HepG2 (cell line): ENCODE measurements at regions not wholly inside any gene's neighbourhood (a gene's known extent, or its start where the extent isn't known, plus 50 kb on each side); places are given as distances from the start of the nearest gene placed in this dataset.

ENCODE experiments used
- ATAC-seq: fragments of 200-7000 bp; cut with Tn5 transposase; 3 replicates; pipeline ENCODE4 v1.9.1; 2020; ENCODE audit warnings: mild to moderate bottlenecking, moderate library complexity
- BruUV-seq: library from RNA; stranded (reverse); fragments of 400-500 nt; replicated peaks from 2 replicates; lab custom pipeline; 2021; lab: Mats Ljungman, UMichigan
- CTCF ChIA-PET: fragments of 300-600 bp; formaldehyde crosslinking; extraction: SDS; loops from one replicate; lab custom pipeline; 2021; ENCODE audit warnings: low total read pairs, inconsistent platforms, low intra/inter-chr PET ratio; lab: Yijun Ruan, JAX
- POLR2A ChIA-PET: fragments of 350-600 bp; sonication (Branson Sonifier 250); formaldehyde crosslinking; loops from one replicate; lab custom pipeline; 2020; ENCODE audit warnings: antibody characterized with exemption, inconsistent platforms; lab: Yijun Ruan, JAX
- DNase-seq: peaks from one replicate; pipeline ENCODE4 v3.0.0-alpha.2; 2015; ENCODE audit warnings: low spot score
- FAIRE-seq: peaks from 3 replicates; lab custom pipeline; 2011; peaks lifted over from hg19 to GRCh38; lab: Jason Lieb, UNC
- H2AFZ ChIP-seq: one replicate; pipeline ENCODE4 v1.6.1; 2011; ENCODE audit warnings: low read length, inconsistent platforms
- H3K27ac ChIP-seq: fragments of 300-600 bp; 3 replicates; pipeline ENCODE4 v1.8.0; 2011; ENCODE audit warnings: mixed run types, mild to moderate bottlenecking, mixed read lengths, low read length, inconsistent platforms; ENCODE audit not compliant: insufficient read depth; ENCODE audit errors: extremely low read length
- H3K27me3 ChIP-seq, 2 experiments: fragments of 200-600 bp in 1 of 2; 2 replicates in 1 of 2; 3 replicates in 1 of 2; pipeline versions ENCODE4 v1.6.0 to v1.8.0; 2011; ENCODE audit warnings: low read length in 2 of 2, mild to moderate bottlenecking in 2 of 2, moderate library complexity in 2 of 2, inconsistent platforms in 1 of 2; ENCODE audit not compliant: insufficient read depth in 2 of 2, control insufficient read depth in 1 of 2
- H3K36me3 ChIP-seq, 2 experiments: fragments of 200-600 bp in 1 of 2; replicated peaks in 1 of 2; 2 replicates in 1 of 2; 3 replicates in 1 of 2; pipeline versions ENCODE4 v1.5.1 to v1.8.0; 2011; ENCODE audit warnings: low read length in 2 of 2, inconsistent platforms in 1 of 2; ENCODE audit not compliant: insufficient read depth in 2 of 2, control insufficient read depth in 1 of 2
- H3K4me1 ChIP-seq: 2 replicates; pipeline ENCODE4 v1.5.1; 2012; ENCODE audit warnings: low read length, inconsistent platforms; ENCODE audit not compliant: insufficient read depth
- H3K4me2 ChIP-seq: 2 replicates; pipeline ENCODE4 v1.6.0; 2011; ENCODE audit warnings: low read depth, low read length, inconsistent platforms
- H3K4me3 ChIP-seq, 3 experiments: fragments of 200-600 bp in 1 of 3; sonication (generic), shearing (Covaris generic) in 1 of 3; replicated peaks in 1 of 3; 2 replicates each; pipeline ENCODE4 v1.5.1; 2011 to 2016; ENCODE audit warnings: low read length in 3 of 3, inconsistent platforms in 2 of 3, low read depth in 2 of 3, mild to moderate bottlenecking in 2 of 3, control low read depth in 1 of 3, mixed read lengths in 1 of 3; ENCODE audit not compliant: insufficient read depth in 1 of 3
- H3K79me2 ChIP-seq: one replicate; pipeline ENCODE4 v1.6.1; 2011; ENCODE audit warnings: low read length, inconsistent platforms; ENCODE audit not compliant: insufficient read depth
- H3K9ac ChIP-seq: 2 replicates; pipeline ENCODE4 v1.6.0; 2011; ENCODE audit warnings: mild to moderate bottlenecking, low read depth, low read length, inconsistent platforms; ENCODE audit not compliant: insufficient read depth
- H3K9me3 ChIP-seq: 2 replicates; pipeline ENCODE4 v1.5.1; 2012; ENCODE audit warnings: mild to moderate bottlenecking, low read length
- H4K20me1 ChIP-seq: 2 replicates; pipeline ENCODE4 v1.6.0; 2011; ENCODE audit warnings: inconsistent platforms, mild to moderate bottlenecking, low read length, moderate library complexity; ENCODE audit not compliant: insufficient read depth
- EEA1 ChIP-seq: sonication (generic); formaldehyde crosslinking; IDR thresholded peaks from 2 replicates; pipeline ENCODE4 v1.5.1; 2020; ENCODE audit warnings: mild to moderate bottlenecking, missing genetic modification reagents, borderline replicate concordance
- FOSL1 ChIP-seq: sonication (generic); formaldehyde crosslinking; IDR thresholded peaks from 2 replicates; pipeline ENCODE4 v1.9.0; 2021; ENCODE audit warnings: missing genetic modification reagents, borderline replicate concordance
- KLF6 ChIP-seq: IDR thresholded peaks from 2 replicates; pipeline ENCODE4 v1.8.0; 2016; ENCODE audit warnings: missing biosample characterization, missing genetic modification reagents
- MAFF ChIP-seq: IDR thresholded peaks from 2 replicates; pipeline ENCODE4 v1.6.1; 2011; ENCODE audit warnings: low read depth, low read length, improper control_type of control experiment
- MAFK ChIP-seq, 2 experiments: IDR thresholded peaks in 1 of 2; conservative IDR thresholded peaks in 1 of 2; 2 replicates each; pipeline ENCODE4 v1.6.1; 2011; ENCODE audit warnings: improper control_type of control experiment in 2 of 2, low read length in 2 of 2
- SAFB2 ChIP-seq: sonication (generic); formaldehyde crosslinking; IDR thresholded peaks from 2 replicates; pipeline ENCODE4 v1.5.1; 2020; ENCODE audit warnings: missing genetic modification reagents, low read depth, mild to moderate bottlenecking, borderline replicate concordance
- YY1 ChIP-seq: IDR thresholded peaks from 2 replicates; pipeline ENCODE4 v1.6.1; 2011; ENCODE audit warnings: low read length, low read depth, moderate library complexity, mild to moderate bottlenecking; ENCODE audit not compliant: insufficient read depth, insufficient replicate concordance
- ZEB1 ChIP-seq: IDR thresholded peaks from 2 replicates; pipeline ENCODE4 v1.6.1; 2012; ENCODE audit warnings: mild to moderate bottlenecking, low read depth, inconsistent platforms; ENCODE audit not compliant: insufficient replicate concordance
- WGBS: methylation state at CpG from one replicate; pipeline ENCODE4 v1.1.6; 2017; ENCODE audit warnings: low lambda C conversion rate; 5-methylcytosine and 5-hydroxymethylcytosine counted together
- in situ Hi-C: cut with HindIII; loops from 2 replicates; pipeline ENCODE4 v1.10.0; 2017; ENCODE audit warnings: low pct_unique_long_range_greater_than_20kb; ENCODE audit not compliant: extremely low pct_ligation_motif_present
- intact Hi-C: fragments of 100-400 bp; cut with micrococcal nuclease; formaldehyde crosslinking; loops from one replicate; pipeline ENCODE4 v1.10.0; 2022; ENCODE audit not compliant: unreplicated experiment
- TF ChIP-seq, protein P1 (sequence below): sonication (generic); formaldehyde crosslinking; IDR thresholded peaks from 2 replicates; pipeline ENCODE4 v1.5.0; 2020; ENCODE audit warnings: mild to moderate bottlenecking, missing genetic modification reagents

DNA sequence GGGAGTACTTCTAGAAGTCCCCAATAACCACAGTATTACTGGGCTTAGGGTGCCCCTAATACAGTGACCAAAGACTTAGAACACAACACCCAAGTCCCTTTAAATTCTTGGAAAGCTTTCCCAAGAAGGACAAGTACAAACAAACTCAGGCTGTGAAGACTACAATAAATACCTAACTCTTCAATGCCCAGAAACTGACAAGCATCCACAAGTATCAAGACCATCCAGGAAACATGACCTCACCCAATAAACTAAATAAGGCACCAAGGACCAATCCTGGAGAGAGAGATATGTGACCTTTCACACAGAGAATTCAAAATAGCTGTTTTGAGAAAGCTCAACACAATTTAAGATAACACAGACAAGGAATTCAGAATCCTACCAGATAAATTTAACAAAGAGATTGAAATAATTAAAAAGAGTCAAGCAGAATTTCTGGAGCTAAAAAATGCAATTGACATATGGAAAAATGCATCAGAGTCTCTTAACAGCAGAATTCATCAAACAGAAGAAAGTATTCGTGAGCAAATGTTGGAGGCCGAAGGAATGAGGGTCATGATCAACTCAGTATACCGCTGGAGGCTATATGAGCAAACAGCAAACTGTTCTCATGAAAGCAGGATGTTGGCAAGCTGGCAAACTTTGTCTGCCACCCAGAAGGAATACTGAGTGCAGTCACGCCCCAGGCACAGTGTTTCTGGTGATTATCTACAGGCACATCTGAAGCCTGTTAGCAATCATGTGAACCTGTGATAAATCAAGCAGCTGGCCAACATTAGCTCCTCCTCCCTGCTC lies 87.0 kb upstream of the NECTIN3 start (continued):
- TF ChIP-seq FOSL1, result no peak
- TF ChIP-seq SAFB2 (CRISPR knock-in tag), result no peak

DNA sequence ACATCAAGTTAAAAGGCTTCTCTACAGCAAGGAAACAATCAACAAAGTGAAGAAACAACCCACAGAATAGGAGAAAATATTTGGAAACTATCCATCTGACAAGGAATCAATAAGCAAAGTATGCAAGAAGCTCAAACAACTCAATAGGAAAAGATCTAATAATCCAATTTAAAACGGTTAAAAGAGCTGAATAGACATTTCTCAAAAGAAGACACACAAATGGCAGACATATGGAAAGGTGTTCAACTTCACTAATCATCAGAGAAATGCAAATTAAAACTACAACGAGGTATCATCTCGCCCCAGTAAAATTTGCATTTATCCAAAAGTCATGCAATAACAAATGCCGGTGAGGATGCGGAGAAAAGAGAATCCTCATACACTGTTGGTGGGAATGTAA lies 82.2 kb upstream of the NECTIN3 start:
- BruUV-seq, result no TSS peak
- in situ Hi-C loops, result no loop called here
- DNase-seq (no peak), FAIRE-seq (no peak)
- ChIA-PET CTCF (no interaction called here), POLR2A (no interaction called here)
- Histone ChIP-seq H3K27me3 (no peaks in the 10 kb centered on the region), H3K36me3 (no peaks in the 10 kb centered on the region), H3K79me2 (no peaks in the 10 kb centered on the region), H3K4me1 (no peaks in the 10 kb centered on the region), H3K9ac (no peak overlapping the region)
- 42% methylated on average over 5 of the region's 5 CpGs for WGBS
- TF ChIP-seq KLF6 (no peak), YY1 (no peak), MAFK (conservative IDR thresholded peaks at IDR 0.05 in 1 of 2, IDR thresholded peaks at IDR 0.05 in 1 of 2; ENCODE audit: low read length in 2 of 2) (peak; percentile 61 to 76; a peak in 3 of 4 replicates), MAFF (peak; percentile 51), EEA1 (CRISPR knock-in tag) (no peak), ZEB1 (no peak)
- TF ChIP-seq, protein P1, sequence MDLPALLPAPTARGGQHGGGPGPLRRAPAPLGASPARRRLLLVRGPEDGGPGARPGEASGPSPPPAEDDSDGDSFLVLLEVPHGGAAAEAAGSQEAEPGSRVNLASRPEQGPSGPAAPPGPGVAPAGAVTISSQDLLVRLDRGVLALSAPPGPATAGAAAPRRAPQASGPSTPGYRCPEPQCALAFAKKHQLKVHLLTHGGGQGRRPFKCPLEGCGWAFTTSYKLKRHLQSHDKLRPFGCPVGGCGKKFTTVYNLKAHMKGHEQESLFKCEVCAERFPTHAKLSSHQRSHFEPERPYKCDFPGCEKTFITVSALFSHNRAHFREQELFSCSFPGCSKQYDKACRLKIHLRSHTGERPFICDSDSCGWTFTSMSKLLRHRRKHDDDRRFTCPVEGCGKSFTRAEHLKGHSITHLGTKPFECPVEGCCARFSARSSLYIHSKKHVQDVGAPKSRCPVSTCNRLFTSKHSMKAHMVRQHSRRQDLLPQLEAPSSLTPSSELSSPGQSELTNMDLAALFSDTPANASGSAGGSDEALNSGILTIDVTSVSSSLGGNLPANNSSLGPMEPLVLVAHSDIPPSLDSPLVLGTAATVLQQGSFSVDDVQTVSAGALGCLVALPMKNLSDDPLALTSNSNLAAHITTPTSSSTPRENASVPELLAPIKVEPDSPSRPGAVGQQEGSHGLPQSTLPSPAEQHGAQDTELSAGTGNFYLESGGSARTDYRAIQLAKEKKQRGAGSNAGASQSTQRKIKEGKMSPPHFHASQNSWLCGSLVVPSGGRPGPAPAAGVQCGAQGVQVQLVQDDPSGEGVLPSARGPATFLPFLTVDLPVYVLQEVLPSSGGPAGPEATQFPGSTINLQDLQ, result no peak
- TF ChIP-seq, all 625 proteins: peak for 2
- Histone ChIP-seq H3K4me3 (no peak overlapping the region), H3K27ac (no peak overlapping the region), H2AFZ (no peak overlapping the region), H3K9me3 (no peaks in the 10 kb centered on the region), H4K20me1 (no peaks in the 10 kb centered on the region), H3K4me2 (no peak overlapping the region)
- intact Hi-C loops, result no loop called here
- no peak for ATAC-seq
